ENCODE measurements at regions not wholly inside any gene's neighbourhood (a gene's known extent, or its start where the extent isn't known, plus 50 kb on each side); places are given as distances from the start of the nearest gene placed in this dataset.
"Not testable (repeated sequence)": the region's sequence is repeated elsewhere in the genome, so short reads cannot be mapped to it uniquely, and the experiment has no call there.

GRCh38 chrX:1906028-1906427 lies 291.2 kb downstream of the ASMT start:
- DNase-seq, result no peak

- DNase-seq, result not testable (repeated sequence)
These were observed 294.1 kb downstream of the ASMT start for GRCh38 chrX:1908996-1909395.

- no peak for DNase-seq
These were observed 294.8 kb downstream of the ASMT start for GRCh38 chrX:1909419-1910206.

GRCh38 chrX:1910207-1910470 lies 295.3 kb downstream of the ASMT start:
- no peak for DNase-seq

GRCh38 chrX:1911401-1912128 lies 296.7 kb downstream of the ASMT start:
- DNase-seq, result no peak

GRCh38 chrX:1912193-1912592 lies 297.3 kb downstream of the ASMT start:
- DNase-seq, result no peak

- DNase-seq, result no peak
These were observed 299.9 kb downstream of the ASMT start for GRCh38 chrX:1914606-1915365.

- DNase-seq, result no peak
These were observed 303.9 kb downstream of the ASMT start for GRCh38 chrX:1918780-1919179.

- no peak for DNase-seq
These were observed 310.2 kb downstream of the ASMT start for GRCh38 chrX:1925053-1925481.

GRCh38 chrX:1928805-1929204 lies 313.9 kb downstream of the ASMT start:
- DNase-seq, result no peak

GRCh38 chrX:1932231-1932630 lies 317.4 kb downstream of the ASMT start:
- peak; percentile 87 for DNase-seq

GRCh38 chrX:1933964-1934363 lies 319.1 kb downstream of the ASMT start:
- no peak for DNase-seq

GRCh38 chrX:1935805-1936204 lies 320.9 kb downstream of the ASMT start:
- no peak for DNase-seq

GRCh38 chrX:1938190-1938589 lies 323.3 kb downstream of the ASMT start:
- no peak for DNase-seq

- DNase-seq, result no peak
These were observed 326.5 kb downstream of the ASMT start for GRCh38 chrX:1941321-1941720.

GRCh38 chrX:1945879-1946278 lies 331.0 kb downstream of the ASMT start:
- no peak for DNase-seq

- no peak for DNase-seq
These were observed 332.1 kb downstream of the ASMT start for GRCh38 chrX:1946974-1947373.

Measured in fibroblast of upper back skin (primary cell).